Right ventricle myocardium inferior (tissue), 1 donor: ENCODE measurements at regions not wholly inside any gene's neighbourhood (a gene's known extent, or its start where the extent isn't known, plus 50 kb on each side); places are given as distances from the start of the nearest gene placed in this dataset.

Experiments
- ATAC-seq: fragments of 200-7000 bp; cut with Tn5 transposase; one replicate; pipeline ENCODE4 v1.9.1; 2020; ENCODE audit warnings: mild to moderate bottlenecking, moderate library complexity
- DNase-seq: peaks from one replicate; pipeline ENCODE4 v3.0.0; 2021; ENCODE audit errors: missing footprints
- intact Hi-C: fragments of 100-400 bp; cut with DNase I; formaldehyde crosslinking; loops from one replicate; pipeline ENCODE4 v1.11.0; 2022
- donor health status: DM: no; HTN: yes; CAD: no; lungs with severe emphysema.

- ATAC-seq: no peak
- intact Hi-C loops: no loop called here
- DNase-seq: no peak
These were observed 68.7 kb upstream of the CACNA1A start for GRCh38 chr19:13574933-13575332.

DNA sequence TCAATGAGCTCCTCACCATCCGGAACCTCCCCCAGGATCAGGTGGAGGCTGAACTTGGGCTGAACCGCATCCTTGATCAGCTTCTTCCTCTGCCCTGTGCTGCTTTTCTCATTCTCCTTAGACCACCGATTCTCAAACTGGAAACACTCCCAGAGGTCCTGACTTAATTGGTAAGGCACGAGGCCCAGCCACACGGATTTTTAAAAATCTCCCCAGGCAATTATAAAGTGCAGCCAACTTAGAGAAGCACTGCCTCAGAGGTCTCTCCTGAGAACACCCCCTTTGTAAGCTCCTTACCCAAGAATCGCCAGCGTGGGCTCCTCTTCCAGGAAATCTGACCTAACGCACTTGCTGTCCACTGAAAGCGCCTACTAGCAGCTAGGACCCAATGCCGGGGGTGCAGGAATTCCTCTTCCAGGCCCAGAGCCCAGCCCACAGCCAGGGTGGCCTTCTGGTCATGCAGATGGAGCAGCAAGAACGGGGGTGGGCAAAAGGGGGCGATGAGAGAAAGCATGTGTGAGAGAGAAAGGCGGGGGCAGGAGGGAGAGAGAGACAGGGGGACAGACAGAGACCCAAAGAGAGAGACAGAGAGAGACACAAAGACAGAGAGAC is 66.9 kb upstream of the CACNA1A start:
- no peak for ATAC-seq
- no peak for DNase-seq
- intact Hi-C loops: no loop called here

DNA sequence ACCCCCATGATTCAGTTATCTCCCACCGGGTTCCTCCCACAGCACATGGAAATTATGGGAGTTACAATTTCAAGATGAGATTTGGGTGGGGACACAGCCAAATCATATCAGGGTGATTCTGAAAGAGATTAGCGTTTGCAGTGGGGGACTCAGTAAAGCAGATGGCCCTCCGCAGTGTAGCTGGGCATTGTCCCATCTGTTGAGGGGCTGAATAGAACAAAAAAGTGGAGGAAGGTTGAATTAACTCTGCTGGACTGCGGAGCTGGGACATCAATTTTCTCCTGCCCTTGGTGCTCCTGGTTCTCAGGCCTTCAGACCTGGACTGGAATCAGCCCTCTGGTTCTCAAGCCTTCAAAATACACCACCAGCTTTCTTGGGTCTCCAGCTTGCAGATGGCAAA is 55.2 kb upstream of the CACNA1A start:
- intact Hi-C loops: no loop called here
- ATAC-seq (no peak), DNase-seq (no peak)

GRCh38 chr19:13557756-13558398 is 51.6 kb upstream of the CACNA1A start:
- DNase-seq (no peak), ATAC-seq (no peak)
- intact Hi-C loops: no loop called here

DNA sequence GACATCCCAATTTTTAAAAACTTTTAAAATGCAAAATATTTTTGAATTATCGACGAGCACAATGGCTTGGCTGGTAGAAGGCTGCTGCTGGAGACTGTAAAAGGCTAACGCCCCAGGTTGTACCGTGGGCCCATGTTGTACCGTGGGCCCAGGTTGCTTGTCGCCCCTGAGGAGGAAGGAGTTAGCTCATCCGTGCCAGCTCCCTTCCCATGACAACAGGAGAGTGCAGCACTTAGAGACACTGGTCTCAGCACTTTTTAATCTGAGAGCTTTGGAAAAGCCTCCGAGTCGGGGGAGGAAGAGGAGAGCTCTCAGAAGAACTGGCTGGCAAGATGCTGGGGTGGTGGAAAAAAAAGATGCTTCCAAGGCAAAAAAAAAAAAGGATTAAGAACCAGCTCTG is 50.3 kb upstream of the CACNA1A start:
- ATAC-seq: no peak
- intact Hi-C loops: no loop called here

More for the DNA sequence above, 50.3 kb upstream of the CACNA1A start:
- DNase-seq: no peak
